Progenitor cell of endocrine pancreas (in vitro differentiated cells): ENCODE measurements at regions not wholly inside any gene's neighbourhood (a gene's known extent, or its start where the extent isn't known, plus 50 kb on each side); places are given as distances from the start of the nearest gene placed in this dataset.
"Not testable (repeated sequence)": the region's sequence is repeated elsewhere in the genome, so short reads cannot be mapped to it uniquely, and the experiment has no call there.

Source experiments
- DNase-seq: peaks from one replicate; pipeline ENCODE4 v3.0.0; 2021; ENCODE audit warnings: low spot score; ENCODE audit not compliant: unreplicated experiment
- H3K27ac Mint-ChIP-seq: 2 replicates; pipeline ENCODE4 v1.8.0; 2021; ENCODE audit warnings: mild to moderate bottlenecking, moderate library complexity, mixed read lengths
- H3K27me3 Mint-ChIP-seq: 2 replicates; pipeline ENCODE4 v1.8.0; 2021; ENCODE audit warnings: mixed read lengths
- H3K36me3 Mint-ChIP-seq: 2 replicates; pipeline ENCODE4 v1.8.0; 2022; ENCODE audit warnings: mixed read lengths; ENCODE audit not compliant: insufficient read depth
- H3K4me1 Mint-ChIP-seq: 2 replicates; pipeline ENCODE4 v1.8.0; 2021; ENCODE audit warnings: low read depth, mixed read lengths
- H3K4me3 Mint-ChIP-seq: 2 replicates; pipeline ENCODE4 v1.8.0; 2021; ENCODE audit warnings: low read depth, mild to moderate bottlenecking, moderate library complexity, mixed read lengths
- H3K9me3 Mint-ChIP-seq: 2 replicates; pipeline ENCODE4 v1.8.0; 2021; ENCODE audit warnings: low read depth, mixed read lengths
- TF ChIP-seq, protein P1 (sequence below): fragments of 200-600 bp; sonication (generic); IDR thresholded peaks from one replicate; pipeline ENCODE4 v1.5.0; 2021; ENCODE audit warnings: antibody characterized with exemption, mild to moderate bottlenecking; ENCODE audit not compliant: unreplicated experiment

DNA sequence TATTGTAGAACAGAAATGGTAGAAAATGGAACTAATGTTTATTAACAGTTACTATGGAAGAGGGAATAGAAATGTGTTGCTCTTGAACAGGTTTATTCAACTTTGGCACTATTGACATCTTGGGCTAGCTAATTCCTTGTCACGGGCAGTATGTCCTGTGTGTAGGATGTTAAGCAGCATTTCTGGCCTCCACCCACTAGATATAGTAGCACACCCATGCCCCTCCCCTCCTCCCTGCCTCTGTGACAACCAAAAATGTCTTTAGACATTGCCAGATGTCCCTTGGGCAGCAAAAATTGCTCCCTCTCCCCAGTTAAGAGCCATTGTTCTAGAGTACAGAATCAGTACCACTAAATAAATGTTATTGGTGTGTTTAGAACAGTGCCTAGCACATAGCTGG, 91.4 kb upstream of the TPTE start:
- H3K4me3 Mint-ChIP-seq, result no peak overlapping the region
- H3K9me3 Mint-ChIP-seq, result peaks cover 4% of the 10 kb centered on the region
- TF ChIP-seq, protein P1, sequence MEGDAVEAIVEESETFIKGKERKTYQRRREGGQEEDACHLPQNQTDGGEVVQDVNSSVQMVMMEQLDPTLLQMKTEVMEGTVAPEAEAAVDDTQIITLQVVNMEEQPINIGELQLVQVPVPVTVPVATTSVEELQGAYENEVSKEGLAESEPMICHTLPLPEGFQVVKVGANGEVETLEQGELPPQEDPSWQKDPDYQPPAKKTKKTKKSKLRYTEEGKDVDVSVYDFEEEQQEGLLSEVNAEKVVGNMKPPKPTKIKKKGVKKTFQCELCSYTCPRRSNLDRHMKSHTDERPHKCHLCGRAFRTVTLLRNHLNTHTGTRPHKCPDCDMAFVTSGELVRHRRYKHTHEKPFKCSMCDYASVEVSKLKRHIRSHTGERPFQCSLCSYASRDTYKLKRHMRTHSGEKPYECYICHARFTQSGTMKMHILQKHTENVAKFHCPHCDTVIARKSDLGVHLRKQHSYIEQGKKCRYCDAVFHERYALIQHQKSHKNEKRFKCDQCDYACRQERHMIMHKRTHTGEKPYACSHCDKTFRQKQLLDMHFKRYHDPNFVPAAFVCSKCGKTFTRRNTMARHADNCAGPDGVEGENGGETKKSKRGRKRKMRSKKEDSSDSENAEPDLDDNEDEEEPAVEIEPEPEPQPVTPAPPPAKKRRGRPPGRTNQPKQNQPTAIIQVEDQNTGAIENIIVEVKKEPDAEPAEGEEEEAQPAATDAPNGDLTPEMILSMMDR, result no peak
- no peak for DNase-seq
- H3K27me3 Mint-ChIP-seq, result no peaks in the 10 kb centered on the region
- H3K36me3 Mint-ChIP-seq, result peaks cover 1% of the 10 kb centered on the region
- H3K4me1 Mint-ChIP-seq, result no peaks in the 10 kb centered on the region
- H3K27ac Mint-ChIP-seq, result no peak overlapping the region

DNA sequence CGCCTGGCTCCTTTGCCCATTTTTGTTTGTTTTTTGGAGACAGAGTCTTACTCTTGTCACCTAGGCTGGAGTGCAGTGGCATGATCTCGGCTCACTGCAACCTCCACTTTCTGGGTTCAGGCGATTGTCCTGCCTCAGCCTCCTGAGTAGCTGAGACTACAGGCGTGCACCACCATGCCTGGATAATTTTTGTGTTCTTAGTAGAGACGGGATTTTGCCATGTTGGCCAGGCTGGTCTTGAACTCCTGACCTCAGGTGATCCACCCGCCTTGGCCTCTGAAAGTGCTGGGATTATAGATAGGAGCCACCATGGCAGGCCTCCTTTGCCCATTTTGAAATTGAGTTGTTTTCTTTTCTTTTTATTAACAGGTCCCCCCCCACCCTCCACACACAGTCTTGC, 89.4 kb upstream of the TPTE start:
- not testable (repeated sequence) for H3K27ac Mint-ChIP-seq, H3K9me3 Mint-ChIP-seq, H3K4me1 Mint-ChIP-seq, H3K4me3 Mint-ChIP-seq, H3K36me3 Mint-ChIP-seq, DNase-seq, H3K27me3 Mint-ChIP-seq

DNA sequence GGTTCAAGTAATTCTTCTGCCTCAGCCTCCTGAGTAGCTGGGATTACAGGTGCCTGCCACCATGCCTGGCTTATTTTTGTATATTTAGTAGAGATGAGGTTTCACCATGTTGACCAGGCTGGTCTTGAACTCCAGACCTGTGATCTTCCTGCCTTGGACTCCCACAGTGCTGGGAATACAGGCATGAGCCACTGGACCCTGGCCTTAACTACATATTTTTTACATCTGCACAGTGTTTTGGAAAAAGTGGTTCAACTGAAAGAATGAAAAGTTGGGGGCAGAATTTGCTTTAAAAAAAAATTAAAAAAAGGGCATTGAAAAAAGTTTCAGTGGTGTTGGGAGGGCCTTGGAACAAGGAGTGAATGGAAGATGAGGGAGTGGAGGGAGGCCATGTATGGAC, 88.9 kb upstream of the TPTE start:
- H3K36me3 Mint-ChIP-seq, H3K4me3 Mint-ChIP-seq, H3K27me3 Mint-ChIP-seq, H3K9me3 Mint-ChIP-seq, H3K27ac Mint-ChIP-seq, DNase-seq, H3K4me1 Mint-ChIP-seq: not testable (repeated sequence)

DNA sequence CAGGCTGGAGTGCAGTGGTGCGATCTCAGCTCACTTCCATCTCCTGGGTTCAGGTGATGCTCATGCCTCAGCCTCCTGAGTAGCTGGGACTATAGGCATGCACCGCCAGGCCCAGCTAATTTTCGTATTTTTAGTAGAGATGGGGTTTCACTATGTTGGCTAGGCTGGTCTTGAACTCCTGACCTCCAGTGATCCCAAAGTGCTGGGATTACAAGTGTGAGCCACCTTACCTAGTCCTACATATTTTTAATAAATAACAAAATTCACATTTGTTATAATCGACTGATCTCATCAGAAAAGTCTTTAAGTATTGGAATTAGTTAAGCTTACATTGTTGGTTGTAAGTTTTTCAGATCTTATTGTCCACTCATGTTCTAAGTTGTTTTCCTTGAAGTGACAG, 83.4 kb upstream of the TPTE start:
- DNase-seq, H3K4me3 Mint-ChIP-seq, H3K27ac Mint-ChIP-seq, H3K9me3 Mint-ChIP-seq, H3K4me1 Mint-ChIP-seq, H3K27me3 Mint-ChIP-seq, H3K36me3 Mint-ChIP-seq: not testable (repeated sequence)

DNA sequence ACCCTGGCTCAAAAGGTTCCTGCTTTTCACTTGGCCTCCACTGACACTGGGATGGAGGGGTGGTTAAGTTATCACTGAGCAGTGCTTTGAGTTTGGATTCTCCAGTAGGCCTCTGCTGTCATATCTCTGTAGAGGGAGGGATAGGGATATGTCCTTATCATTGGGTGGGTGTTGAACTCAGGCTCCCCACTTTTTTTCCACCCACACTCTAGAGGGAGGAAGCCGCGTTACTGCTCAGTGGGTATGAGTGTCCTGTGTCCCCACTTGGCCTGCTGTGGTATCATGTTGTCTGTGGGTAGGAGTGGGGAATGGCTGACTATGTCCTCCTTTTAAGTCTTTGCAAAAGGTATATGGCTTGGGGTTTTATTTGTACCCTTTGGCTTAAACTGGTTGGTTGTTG, 80.7 kb upstream of the TPTE start:
- not testable (repeated sequence) for H3K36me3 Mint-ChIP-seq, H3K4me3 Mint-ChIP-seq, H3K4me1 Mint-ChIP-seq, H3K27ac Mint-ChIP-seq, DNase-seq, H3K27me3 Mint-ChIP-seq
- peaks cover 15% of the 10 kb centered on the region for H3K9me3 Mint-ChIP-seq

DNA sequence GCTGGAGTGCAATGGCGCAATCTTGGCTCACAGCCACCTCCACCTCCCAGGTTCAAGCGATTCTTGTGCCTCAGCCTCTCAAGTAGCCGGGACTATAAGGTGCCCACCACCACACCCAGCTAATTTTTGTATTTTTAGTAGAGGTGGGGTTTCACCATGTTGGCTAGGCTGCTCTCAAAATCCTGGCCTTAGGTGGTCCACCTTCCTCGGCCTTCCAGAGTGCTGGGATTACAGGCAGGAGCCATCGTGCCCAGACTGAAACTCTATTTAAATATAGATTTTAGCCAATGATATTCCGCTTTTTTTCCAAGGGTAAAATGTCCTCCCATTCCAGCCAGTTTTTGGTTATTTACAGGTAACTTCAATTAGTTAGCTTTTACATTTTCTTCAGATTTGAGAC, 79.4 kb upstream of the TPTE start:
- DNase-seq, H3K4me3 Mint-ChIP-seq, H3K4me1 Mint-ChIP-seq, H3K27ac Mint-ChIP-seq, H3K36me3 Mint-ChIP-seq, H3K27me3 Mint-ChIP-seq: not testable (repeated sequence)
- H3K9me3 Mint-ChIP-seq, result peaks cover 20% of the 10 kb centered on the region

DNA sequence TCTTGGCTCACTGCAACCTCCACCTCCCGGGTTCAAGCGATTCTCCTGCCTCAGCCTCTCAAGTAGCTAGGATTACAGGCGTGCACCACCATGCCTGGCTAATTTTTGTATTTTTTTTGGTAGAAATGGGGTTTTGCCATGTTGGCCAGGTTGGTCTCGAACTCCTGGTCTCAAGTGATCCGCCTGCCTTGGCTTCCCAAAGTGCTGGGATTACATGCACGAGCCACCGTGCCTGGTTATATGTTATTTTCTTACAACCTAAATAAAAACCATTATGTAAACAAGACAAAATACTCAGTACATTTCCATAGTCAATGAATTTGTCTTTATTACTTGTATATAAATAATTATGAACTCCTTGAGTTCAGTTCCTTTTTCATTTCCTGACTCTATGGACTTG, 75.7 kb upstream of the TPTE start:
- not testable (repeated sequence) for H3K36me3 Mint-ChIP-seq, DNase-seq, H3K27ac Mint-ChIP-seq, H3K27me3 Mint-ChIP-seq, H3K4me3 Mint-ChIP-seq, H3K4me1 Mint-ChIP-seq
- H3K9me3 Mint-ChIP-seq, result peaks cover 20% of the 10 kb centered on the region

DNA sequence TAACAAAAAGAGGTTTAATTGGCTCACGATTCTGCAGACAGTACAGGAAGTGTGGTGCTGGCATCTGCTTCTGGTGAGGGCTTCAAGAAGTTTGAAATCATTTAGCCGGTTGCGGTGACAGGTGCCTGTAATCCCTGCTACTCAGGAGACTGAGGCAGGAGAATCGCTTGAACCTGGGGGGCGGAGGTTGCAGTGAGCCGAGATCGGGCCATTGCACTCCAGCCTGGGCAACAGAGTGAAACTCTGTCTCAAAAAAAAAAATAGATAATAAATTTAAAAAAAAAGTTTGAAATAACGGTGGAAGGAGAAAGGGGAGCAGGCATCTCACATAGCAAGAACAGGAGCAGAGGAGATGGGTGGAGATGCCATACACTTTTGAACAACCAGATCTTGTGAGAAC, 71.9 kb upstream of the TPTE start:
- H3K9me3 Mint-ChIP-seq, result peaks cover 30% of the 10 kb centered on the region
- H3K36me3 Mint-ChIP-seq, result not testable (repeated sequence)

DNA sequence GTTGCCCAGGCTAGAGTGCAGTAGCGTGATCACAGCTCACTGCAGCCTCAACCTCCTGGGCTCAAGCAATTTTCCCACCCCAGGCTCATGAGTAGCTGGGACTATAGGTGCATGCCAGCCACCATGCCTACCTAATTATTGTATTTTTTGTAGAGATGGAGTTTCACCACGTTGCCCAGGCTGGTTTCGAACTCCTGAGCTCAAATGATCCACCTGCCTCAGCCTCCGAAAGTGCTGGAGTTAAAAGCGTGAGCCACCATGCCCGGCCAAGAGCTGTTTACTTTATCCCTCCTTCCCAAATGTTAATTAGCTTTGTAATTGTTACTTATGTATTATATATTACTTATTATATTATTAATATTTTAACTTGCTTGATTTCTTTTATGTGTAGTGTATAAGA, 70.1 kb upstream of the TPTE start:
- not testable (repeated sequence) for H3K27me3 Mint-ChIP-seq, DNase-seq, H3K4me3 Mint-ChIP-seq, H3K27ac Mint-ChIP-seq, H3K4me1 Mint-ChIP-seq, H3K36me3 Mint-ChIP-seq
- H3K9me3 Mint-ChIP-seq, result peaks cover 15% of the 10 kb centered on the region

More for the DNA sequence above, 71.9 kb upstream of the TPTE start:
- not testable (repeated sequence) for H3K27ac Mint-ChIP-seq, H3K4me3 Mint-ChIP-seq, H3K4me1 Mint-ChIP-seq, H3K27me3 Mint-ChIP-seq, DNase-seq

DNA sequence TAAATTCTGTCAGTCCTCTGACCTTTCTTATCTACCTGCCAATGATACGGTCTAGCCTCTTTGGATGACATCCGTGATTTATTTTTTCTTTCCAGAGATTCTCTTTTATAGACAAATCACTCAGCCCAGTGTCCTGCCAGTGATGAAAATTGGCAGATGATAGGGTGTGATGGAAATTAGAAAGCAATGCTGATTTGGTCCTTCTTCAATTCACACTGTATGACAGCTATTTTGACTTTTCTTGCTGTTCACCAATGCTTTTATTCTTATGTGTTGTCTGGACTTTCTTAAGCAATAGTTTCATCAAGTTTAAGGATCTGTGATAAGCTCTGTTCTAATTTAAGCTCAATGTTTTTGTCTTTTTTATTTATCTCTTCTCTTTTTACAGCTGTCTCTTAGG, 63.6 kb upstream of the TPTE start:
- not testable (repeated sequence) for H3K9me3 Mint-ChIP-seq, H3K4me1 Mint-ChIP-seq, DNase-seq, H3K36me3 Mint-ChIP-seq, H3K4me3 Mint-ChIP-seq, H3K27me3 Mint-ChIP-seq, H3K27ac Mint-ChIP-seq

DNA sequence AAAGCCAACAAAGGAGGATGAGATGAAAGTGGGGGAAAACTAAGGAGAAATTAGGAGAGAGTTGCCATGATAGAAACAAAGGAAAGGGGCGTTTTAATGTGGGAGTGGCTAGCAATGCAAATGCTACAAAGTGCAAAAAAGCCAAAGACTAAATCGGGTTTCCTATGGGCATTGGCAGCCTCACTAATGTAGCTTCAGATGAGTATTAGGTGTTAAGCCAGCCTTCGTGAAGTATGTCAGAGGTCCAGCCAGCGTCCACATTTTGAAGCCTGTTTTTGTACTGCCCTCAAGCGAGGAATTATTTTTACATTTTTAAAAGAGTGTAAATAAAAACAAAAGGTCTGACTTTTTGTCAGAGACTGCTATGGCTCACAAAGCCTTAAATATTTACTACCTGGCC, 60.4 kb upstream of the TPTE start:
- H3K27me3 Mint-ChIP-seq, DNase-seq, H3K4me3 Mint-ChIP-seq, H3K9me3 Mint-ChIP-seq, H3K27ac Mint-ChIP-seq, H3K36me3 Mint-ChIP-seq, H3K4me1 Mint-ChIP-seq: not testable (repeated sequence)

DNA sequence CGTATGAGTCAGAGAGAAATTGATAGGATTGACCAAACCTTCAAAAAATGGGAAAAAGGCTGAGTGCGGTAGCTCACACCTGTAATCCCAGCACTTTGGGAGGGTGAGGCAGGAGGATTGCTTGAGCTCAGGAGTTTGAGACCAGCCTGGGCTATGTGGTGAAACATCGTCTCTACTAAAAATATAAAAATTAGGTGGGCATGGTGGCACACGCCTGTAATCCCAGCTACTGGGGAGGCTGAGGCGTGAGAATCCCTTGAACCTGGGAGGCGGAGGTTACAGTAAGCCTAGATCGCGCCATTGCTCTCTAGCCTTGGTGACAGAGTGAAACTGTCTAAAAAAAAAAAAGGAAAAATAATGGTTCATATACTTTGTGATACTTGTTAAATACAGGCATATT, 59.9 kb upstream of the TPTE start:
- not testable (repeated sequence) for H3K27ac Mint-ChIP-seq, H3K27me3 Mint-ChIP-seq, H3K4me3 Mint-ChIP-seq, DNase-seq, H3K36me3 Mint-ChIP-seq, H3K9me3 Mint-ChIP-seq, H3K4me1 Mint-ChIP-seq
